SJSA1 (cell line): ENCODE measurements at regions not wholly inside any gene's neighbourhood (a gene's known extent, or its start where the extent isn't known, plus 50 kb on each side); places are given as distances from the start of the nearest gene placed in this dataset.
"Not testable (repeated sequence)": the region's sequence is repeated elsewhere in the genome, so short reads cannot be mapped to it uniquely, and the experiment has no call there.

Source experiments
- DNase-seq, 2 experiments: peaks; one replicate each; pipeline ENCODE4 v3.0.0-alpha.2; 2015 to 2020; ENCODE audit warnings: low spot score in 2 of 2, low read depth in 1 of 2
- H3K27ac ChIP-seq: fragments of 250-450 bp; sonication (Bioruptor Pico); 2 replicates; pipeline ENCODE4 v1.5.1; 2020; ENCODE audit warnings: mild to moderate bottlenecking, moderate library complexity
- H3K27me3 ChIP-seq: fragments of 250-450 bp; sonication (Bioruptor Pico); replicated peaks from 2 replicates; pipeline ENCODE4 v1.5.1; 2020; ENCODE audit warnings: mild to moderate bottlenecking, moderate library complexity
- H3K36me3 ChIP-seq: fragments of 250-450 bp; sonication (Bioruptor Pico); 2 replicates; pipeline ENCODE4 v1.5.1; 2020; ENCODE audit warnings: mild to moderate bottlenecking
- H3K4me1 ChIP-seq: fragments of 250-450 bp; sonication (Bioruptor Pico); replicated peaks from 2 replicates; pipeline ENCODE4 v1.6.1; 2021; ENCODE audit warnings: mild to moderate bottlenecking
- H3K4me3 ChIP-seq: fragments of 250-450 bp; sonication (Bioruptor Pico); 2 replicates; pipeline ENCODE4 v1.5.1; 2020; ENCODE audit warnings: mild to moderate bottlenecking
- H3K9me3 ChIP-seq: fragments of 250-450 bp; sonication (Bioruptor Pico); replicated peaks from 2 replicates; pipeline ENCODE4 v1.5.1; 2020; ENCODE audit warnings: mild to moderate bottlenecking

DNA sequence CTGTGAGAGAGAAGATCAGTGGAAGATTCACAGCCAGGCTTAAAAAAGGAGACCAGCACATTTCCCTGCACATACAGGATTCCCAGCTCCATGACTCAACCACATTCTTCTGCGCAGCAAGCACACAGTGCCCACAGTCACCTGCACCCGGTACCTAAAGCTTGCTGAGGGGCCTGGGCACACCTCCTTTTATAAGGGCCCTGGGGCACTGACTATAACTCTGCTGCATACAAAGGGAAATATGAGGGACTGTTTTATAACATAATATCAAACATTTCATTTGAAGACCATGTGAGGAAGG is 322.9 kb downstream of the DAD1 start:
- no peak for DNase-seq

DNA sequence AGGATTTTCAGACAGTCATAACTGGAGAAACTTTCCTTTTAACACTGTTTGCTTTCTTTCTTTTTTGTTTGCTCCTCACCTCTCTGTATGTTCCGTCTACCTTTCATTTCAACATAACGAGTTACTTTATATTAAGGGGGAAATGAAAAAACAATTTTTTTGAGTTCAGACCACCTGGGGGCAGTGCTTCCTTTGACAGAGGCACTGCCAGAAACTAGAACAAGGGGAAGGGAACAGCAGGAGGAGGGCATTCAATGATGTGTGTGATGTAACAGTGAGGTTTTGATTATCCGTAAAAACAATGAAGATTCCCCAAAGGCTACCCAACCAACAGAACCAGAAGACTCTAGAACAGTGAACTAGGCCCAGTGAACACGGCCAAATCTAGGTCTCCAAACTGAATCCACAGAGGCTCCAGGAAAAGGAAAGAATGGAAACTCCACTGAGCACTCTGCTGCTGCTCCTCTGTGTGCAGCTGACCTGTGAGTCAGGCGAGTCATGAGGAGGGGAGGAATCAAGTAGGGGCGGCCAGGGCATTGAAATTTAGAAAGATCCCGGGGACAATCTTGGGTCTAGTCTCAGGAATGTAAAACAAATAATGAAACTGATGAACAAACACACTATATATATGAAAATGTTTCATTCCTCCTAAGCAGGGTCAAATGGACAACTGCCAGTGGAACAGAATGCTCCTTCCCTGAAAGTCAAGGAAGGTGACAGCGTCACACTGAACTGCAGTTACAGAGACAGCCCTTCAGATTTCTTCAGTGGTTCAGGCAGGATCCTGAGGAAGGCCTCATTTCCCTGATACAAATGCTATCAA is 323.5 kb downstream of the DAD1 start:
- no peak overlapping the region for H3K4me3 ChIP-seq
- H3K9me3 ChIP-seq: no peaks in the 10 kb centered on the region
- DNase-seq: no peak
- no peaks in the 10 kb centered on the region for H3K36me3 ChIP-seq
- no peaks in the 10 kb centered on the region for H3K4me1 ChIP-seq
- H3K27me3 ChIP-seq: no peaks in the 10 kb centered on the region
- H3K27ac ChIP-seq: no peak overlapping the region

More for the DNA sequence above, 322.9 kb downstream of the DAD1 start:
- no peaks in the 10 kb centered on the region for H3K27me3 ChIP-seq
- no peaks in the 10 kb centered on the region for H3K9me3 ChIP-seq
- no peak overlapping the region for H3K4me3 ChIP-seq
- no peak overlapping the region for H3K27ac ChIP-seq
- H3K4me1 ChIP-seq: no peaks in the 10 kb centered on the region
- no peaks in the 10 kb centered on the region for H3K36me3 ChIP-seq

DNA sequence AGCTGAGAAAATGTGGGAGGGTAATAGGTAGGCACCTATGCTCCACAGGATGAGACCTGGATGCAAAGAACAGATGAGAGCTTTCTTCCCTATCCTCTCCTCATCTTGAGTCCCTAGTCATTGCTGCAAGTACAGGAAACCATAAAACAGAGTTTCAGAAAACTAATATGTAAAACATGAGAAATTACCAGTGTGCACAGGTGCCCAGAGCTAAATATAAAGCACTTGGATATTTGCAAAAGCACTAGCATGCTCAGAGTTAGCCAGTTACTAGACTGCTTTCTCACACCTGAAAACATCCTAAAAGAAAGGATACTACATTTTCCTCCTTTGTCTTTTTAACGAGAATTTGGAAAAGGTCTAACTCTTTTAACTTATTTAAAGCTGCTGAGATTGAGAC is 324.3 kb downstream of the DAD1 start:
- Histone ChIP-seq H3K4me3 (no peak overlapping the region), H3K4me1 (no peaks in the 10 kb centered on the region), H3K36me3 (no peaks in the 10 kb centered on the region), H3K9me3 (no peaks in the 10 kb centered on the region), H3K27ac (no peak overlapping the region), H3K27me3 (no peaks in the 10 kb centered on the region)
- DNase-seq: no peak

DNA sequence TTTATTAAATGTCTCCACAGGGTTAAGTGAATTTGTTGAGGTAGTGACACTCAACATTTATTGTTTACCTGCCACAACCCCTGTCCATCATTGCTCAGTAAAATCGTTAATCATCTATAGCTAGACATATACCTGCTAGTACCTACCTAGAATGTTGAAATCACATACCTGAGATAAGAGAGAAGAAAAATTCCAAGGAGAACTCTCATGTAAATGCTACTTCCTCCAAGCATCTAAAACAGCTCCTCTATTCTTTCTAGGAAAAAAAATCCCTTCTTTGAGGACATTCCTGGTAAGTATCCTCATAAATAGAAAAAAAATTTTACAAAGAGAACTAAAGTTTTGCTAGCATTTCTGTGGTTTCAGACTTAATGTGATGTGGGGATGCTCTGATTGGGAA is 325.1 kb downstream of the DAD1 start:
- Histone ChIP-seq H3K27ac (no peak overlapping the region), H3K36me3 (no peaks in the 10 kb centered on the region), H3K27me3 (no peaks in the 10 kb centered on the region), H3K4me1 (no peaks in the 10 kb centered on the region), H3K4me3 (no peak overlapping the region), H3K9me3 (no peaks in the 10 kb centered on the region)
- no peak for DNase-seq

DNA sequence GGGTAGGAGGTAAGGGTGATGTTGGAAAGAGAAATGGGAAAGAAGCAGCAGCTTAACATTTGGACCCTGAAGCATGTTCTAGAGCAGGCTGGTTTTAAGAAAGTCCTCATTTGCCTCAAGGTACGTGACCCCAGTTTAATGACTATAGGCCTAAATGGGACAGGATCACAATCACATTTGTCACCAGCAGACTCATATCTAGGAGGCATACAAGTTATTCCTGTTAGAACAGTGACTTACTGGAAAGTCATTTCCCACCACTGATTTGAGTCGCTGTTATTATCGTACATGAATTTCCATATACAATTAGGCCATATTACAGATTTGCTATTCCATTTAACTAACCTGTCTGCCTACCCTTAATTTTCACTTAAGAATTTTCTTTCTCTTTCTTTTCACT is 326.1 kb downstream of the DAD1 start:
- Histone ChIP-seq H3K27ac (no peak overlapping the region), H3K27me3 (no peaks in the 10 kb centered on the region), H3K4me1 (no peaks in the 10 kb centered on the region), H3K4me3 (no peak overlapping the region), H3K9me3 (no peaks in the 10 kb centered on the region), H3K36me3 (no peaks in the 10 kb centered on the region)
- no peak for DNase-seq

DNA sequence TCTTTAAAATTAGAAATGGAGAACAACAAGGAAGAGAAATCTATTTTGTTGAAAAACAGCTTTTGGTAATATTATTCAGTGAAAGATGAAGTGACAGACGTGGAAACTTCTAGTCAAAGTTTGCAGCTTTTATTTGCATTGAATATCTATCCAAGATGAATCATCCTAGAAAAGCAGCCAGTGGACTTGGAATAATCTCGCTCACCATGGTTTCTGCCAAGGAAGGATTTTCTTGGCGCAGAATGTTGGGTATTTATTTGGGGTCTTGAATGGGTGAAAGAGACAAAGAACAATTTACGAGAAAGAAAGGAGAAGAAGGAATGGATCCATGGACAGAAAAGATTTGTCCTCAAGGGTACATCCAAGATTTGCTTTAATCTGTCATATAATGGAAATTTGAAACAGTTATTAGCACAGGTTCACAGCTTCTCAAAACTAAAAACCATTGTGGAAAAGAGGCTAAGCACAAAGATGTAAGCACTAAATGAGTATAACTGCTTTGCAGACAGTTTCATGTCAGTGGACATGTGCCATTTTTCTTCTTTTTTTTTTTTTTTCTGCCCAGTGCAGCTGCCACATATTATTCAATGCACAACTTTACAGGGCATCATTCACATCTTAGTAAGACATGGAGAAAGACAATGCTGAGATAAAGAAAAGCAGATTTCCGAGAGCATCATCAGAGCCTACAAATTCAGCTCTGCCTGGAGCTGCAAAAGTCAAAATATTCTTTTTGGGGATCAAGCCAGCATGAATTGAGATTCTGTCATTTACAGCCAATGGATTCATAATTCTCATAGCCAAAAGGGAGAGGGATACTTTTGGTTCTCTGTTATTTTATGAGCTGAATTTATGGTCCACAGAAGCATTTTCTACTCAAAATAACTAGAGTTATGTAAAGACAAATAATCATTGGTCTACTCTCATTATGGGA is 333.7 kb downstream of the DAD1 start:
- H3K27ac ChIP-seq: no peak overlapping the region
- H3K4me1 ChIP-seq: no peaks in the 10 kb centered on the region
- H3K9me3 ChIP-seq: no peaks in the 10 kb centered on the region
- no peaks in the 10 kb centered on the region for H3K27me3 ChIP-seq
- no peaks in the 10 kb centered on the region for H3K36me3 ChIP-seq
- DNase-seq: no peak
- H3K4me3 ChIP-seq: no peak overlapping the region

DNA sequence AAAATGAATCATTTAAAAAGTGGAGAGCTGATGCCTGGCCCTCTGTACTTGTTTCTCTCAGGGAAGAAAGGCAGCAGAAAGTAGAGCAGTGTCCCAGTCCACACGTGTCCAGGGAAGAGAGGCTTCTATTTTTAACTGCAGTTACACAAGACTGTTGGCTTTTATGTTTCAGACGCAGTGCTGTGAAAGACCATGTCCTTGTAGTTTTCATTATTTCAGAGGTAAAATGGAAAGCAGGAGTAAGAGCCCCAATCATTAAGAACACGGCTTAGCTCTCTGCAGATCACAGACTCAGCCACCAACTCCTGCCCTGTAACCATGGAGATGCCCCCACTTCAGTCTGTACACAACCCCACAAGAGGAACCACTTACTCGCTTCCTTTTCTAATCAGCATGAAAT is 336.3 kb downstream of the DAD1 start:
- no peaks in the 10 kb centered on the region for H3K4me1 ChIP-seq
- no peaks in the 10 kb centered on the region for H3K9me3 ChIP-seq
- H3K27ac ChIP-seq: no peak overlapping the region
- H3K36me3 ChIP-seq: no peaks in the 10 kb centered on the region
- H3K27me3 ChIP-seq: no peaks in the 10 kb centered on the region
- DNase-seq: no peak
- H3K4me3 ChIP-seq: no peak overlapping the region

DNA sequence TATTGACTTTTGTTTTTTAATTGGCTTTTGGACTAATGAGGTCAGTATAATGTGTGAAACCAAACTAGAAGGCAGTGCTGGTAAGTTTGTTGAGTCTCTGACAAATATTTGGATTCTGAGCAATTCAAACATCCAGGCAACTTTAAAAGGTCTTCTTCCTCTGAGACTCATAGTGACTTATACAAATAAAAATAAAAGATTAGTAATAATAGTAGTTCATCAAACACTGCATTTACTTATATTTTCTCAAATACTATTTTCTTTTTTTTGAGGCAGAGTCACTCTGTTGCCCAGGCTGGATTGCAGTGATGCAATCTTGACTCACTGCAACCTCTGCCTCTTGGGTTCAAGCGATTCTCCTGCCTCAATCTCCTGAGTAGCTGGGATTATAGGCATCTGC is 337.9 kb downstream of the DAD1 start:
- no peaks in the 10 kb centered on the region for H3K9me3 ChIP-seq
- H3K36me3 ChIP-seq: no peaks in the 10 kb centered on the region
- no peaks in the 10 kb centered on the region for H3K27me3 ChIP-seq
- H3K4me1 ChIP-seq: no peaks in the 10 kb centered on the region
- H3K4me3 ChIP-seq: no peak overlapping the region
- no peak for DNase-seq
- no peak overlapping the region for H3K27ac ChIP-seq

DNA sequence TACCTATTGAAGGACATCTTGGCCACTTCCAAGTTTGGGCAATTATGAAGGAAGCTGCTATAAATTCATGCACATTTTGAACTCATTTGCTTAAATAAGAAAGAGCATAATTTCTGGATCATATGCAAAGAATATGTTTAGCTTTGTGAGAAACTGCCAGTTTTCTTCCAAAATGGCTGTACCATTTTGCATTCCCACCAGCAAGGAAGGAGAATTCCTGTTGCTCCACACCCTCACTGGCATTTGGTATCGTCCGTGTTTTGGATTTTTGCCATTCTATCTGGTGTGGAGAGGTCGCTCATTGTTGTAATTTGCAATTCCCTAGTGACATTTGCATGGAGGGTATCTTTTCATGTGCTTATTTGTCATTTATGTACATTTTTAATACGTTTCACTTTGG is 339.3 kb downstream of the DAD1 start:
- H3K4me1 ChIP-seq: no peaks in the 10 kb centered on the region
- H3K4me3 ChIP-seq: no peak overlapping the region
- DNase-seq: no peak
- H3K36me3 ChIP-seq: no peaks in the 10 kb centered on the region
- no peaks in the 10 kb centered on the region for H3K9me3 ChIP-seq
- no peak overlapping the region for H3K27ac ChIP-seq
- H3K27me3 ChIP-seq: no peaks in the 10 kb centered on the region; the same call in 1 of the 2 replicates

DNA sequence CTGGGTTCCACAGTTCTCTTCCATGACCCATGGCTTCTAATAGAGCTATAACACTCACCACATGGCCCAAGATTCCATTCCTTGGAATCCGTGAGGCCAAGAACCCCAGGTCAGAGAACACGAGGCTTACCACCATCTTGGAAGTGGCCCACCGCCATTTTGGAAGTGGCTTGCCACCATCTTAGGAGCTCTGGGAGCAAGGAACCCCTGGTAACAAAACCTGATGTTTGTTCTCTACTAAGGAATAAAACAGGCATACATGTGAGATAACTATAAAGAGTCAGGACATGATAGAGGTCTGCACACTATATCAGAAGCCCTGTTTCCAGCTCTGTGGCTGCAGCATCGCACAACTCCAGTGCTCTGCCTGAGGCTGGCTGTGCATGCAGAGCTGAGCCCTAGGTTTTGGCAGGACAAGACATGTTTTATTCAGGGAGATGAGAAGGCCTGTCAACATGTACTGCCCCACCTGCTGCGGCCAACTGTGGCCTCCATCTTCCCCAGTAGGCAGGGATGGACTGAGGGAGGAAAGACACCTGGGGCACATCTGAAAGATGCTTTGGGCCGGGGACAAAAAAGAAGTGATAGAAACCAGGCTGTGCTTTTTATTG is 344.9 kb downstream of the DAD1 start:
- DNase-seq: no peak
- Histone ChIP-seq H3K4me3 (no peak overlapping the region), H3K27me3 (no peaks in the 10 kb centered on the region; the same call in 1 of the 2 replicates), H3K27ac (no peak overlapping the region), H3K36me3 (no peaks in the 10 kb centered on the region), H3K4me1 (no peaks in the 10 kb centered on the region), H3K9me3 (no peaks in the 10 kb centered on the region)

DNA sequence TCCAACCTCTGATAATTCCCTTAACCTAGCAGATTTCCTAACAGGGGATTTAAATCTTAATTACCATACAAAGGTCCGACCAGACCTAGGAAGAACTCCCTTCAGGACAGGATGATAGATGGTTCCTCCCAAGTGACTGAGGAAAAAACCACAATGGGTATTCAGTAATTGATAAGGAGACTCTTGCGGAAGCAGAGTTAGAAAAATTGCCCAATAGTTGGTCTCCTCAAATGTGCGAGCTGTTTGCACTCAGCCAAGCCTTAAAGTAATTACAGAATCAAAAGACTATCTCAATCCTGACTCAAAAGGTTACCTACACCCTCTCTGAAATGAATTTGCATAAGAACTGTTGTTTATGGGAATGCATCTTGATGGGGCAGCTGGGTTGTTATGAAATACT is 350.7 kb downstream of the DAD1 start:
- H3K27me3 ChIP-seq, H3K36me3 ChIP-seq, H3K4me1 ChIP-seq, H3K27ac ChIP-seq, H3K4me3 ChIP-seq, H3K9me3 ChIP-seq, DNase-seq: not testable (repeated sequence)

DNA sequence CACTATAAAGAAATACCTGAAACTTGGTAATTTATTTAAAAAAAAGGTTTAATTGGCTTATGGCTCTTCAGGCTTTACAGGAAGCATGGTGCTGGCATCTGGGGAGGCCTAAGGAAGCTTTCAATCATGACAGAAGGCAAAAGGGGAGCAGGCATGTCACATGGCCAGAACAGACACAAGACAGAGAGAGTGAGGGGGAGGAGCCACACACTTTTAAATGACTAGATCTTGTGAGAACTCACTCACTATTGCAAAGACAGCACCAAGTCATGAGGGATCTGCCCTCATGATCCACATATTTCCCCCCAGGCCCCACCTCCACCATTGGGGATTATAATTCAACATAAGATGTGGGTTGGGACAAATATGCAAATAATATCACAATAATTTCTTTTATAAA is 355.6 kb downstream of the DAD1 start:
- no peaks in the 10 kb centered on the region for H3K4me1 ChIP-seq
- no peak overlapping the region for H3K27ac ChIP-seq
- H3K27me3 ChIP-seq: no peaks in the 10 kb centered on the region
- no peaks in the 10 kb centered on the region for H3K9me3 ChIP-seq
- no peak overlapping the region for H3K4me3 ChIP-seq
- no peak for DNase-seq
- no peaks in the 10 kb centered on the region for H3K36me3 ChIP-seq

DNA sequence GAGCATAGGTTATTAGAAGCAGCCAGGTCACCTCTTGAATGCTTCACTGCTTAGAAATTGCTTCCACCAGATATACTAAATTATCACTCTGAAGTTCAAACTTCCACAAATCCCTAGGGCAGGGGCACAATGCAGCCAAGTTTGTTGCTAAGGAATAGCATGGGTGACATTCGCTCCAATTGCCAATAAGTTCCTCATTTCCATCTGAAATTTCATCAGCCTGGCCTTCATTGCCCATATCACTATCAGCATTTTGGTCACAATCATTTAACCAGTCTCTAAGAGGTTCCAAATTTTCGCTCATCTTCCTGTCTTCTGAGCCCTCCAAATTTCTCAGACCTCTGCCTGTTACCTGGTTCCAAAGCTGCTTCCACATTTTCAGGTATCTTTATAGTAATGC is 356.1 kb downstream of the DAD1 start:
- H3K4me3 ChIP-seq: no peak overlapping the region
- no peaks in the 10 kb centered on the region for H3K9me3 ChIP-seq
- DNase-seq: no peak
- no peak overlapping the region for H3K27ac ChIP-seq
- no peaks in the 10 kb centered on the region for H3K4me1 ChIP-seq
- no peaks in the 10 kb centered on the region for H3K27me3 ChIP-seq
- no peaks in the 10 kb centered on the region for H3K36me3 ChIP-seq

DNA sequence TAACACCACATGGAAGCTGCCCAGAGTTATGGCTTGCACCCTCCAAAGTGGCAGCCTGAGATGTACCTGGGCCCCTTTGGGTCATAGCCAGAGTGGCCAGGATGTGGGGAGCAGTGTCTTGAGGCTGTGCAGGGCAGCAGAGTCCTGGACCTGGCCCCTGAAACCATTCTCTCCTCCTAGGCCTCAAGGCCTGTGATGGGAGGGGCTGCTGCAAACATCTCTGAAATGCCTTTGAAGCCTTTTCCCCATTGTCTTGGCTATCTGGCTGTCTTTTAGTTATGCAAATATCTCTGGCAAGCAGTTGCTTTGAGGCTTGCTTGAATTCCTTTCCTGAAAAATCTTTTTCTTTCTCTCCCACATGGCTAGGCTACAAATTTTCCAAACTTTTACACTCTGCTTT is 356.5 kb downstream of the DAD1 start:
- Histone ChIP-seq H3K27ac (no peak overlapping the region), H3K36me3 (no peaks in the 10 kb centered on the region), H3K4me1 (no peaks in the 10 kb centered on the region), H3K9me3 (no peaks in the 10 kb centered on the region), H3K4me3 (no peak overlapping the region), H3K27me3 (no peaks in the 10 kb centered on the region)
- no peak for DNase-seq
